RWPE2 (cell line): ENCODE measurements at regions not wholly inside any gene's neighbourhood (a gene's known extent, or its start where the extent isn't known, plus 50 kb on each side); places are given as distances from the start of the nearest gene placed in this dataset.

ENCODE experiments used
- ATAC-seq: fragments of 200-7000 bp; cut with Tn5 transposase; 3 replicates; pipeline ENCODE4 v1.9.1; 2021; ENCODE audit warnings: low read depth
- DNase-seq: peaks from one replicate; pipeline ENCODE4 v3.0.0-alpha.2; 2020; ENCODE audit warnings: low spot score
- H3K27ac ChIP-seq: fragments of 450-650 bp; 2 replicates; pipeline ENCODE4 v1.5.1; 2017; ENCODE audit warnings: mild to moderate bottlenecking; ENCODE audit not compliant: poor library complexity, severe bottlenecking
- H3K27me3 ChIP-seq: fragments of 250-450 bp; sonication (Bioruptor Pico); 2 replicates; pipeline ENCODE4 v1.5.1; 2021; ENCODE audit warnings: mild to moderate bottlenecking, moderate library complexity; ENCODE audit not compliant: insufficient read depth, poor library complexity, severe bottlenecking
- H3K36me3 ChIP-seq: fragments of 250-450 bp; sonication (Bioruptor Pico); 2 replicates; pipeline ENCODE4 v1.5.1; 2020; ENCODE audit warnings: low read depth, mild to moderate bottlenecking, moderate library complexity
- H3K4me1 ChIP-seq: fragments of 250-450 bp; sonication (Bioruptor Pico); 2 replicates; pipeline ENCODE4 v1.5.1; 2021; ENCODE audit warnings: mild to moderate bottlenecking, moderate library complexity; ENCODE audit not compliant: insufficient read depth, poor library complexity, severe bottlenecking
- H3K4me3 ChIP-seq: fragments of 250-450 bp; sonication (Bioruptor Pico); 2 replicates; pipeline ENCODE4 v1.5.1; 2021; ENCODE audit warnings: mild to moderate bottlenecking, moderate library complexity; ENCODE audit not compliant: severe bottlenecking
- H3K9me3 ChIP-seq: fragments of 250-450 bp; sonication (Bioruptor Pico); 2 replicates; pipeline ENCODE4 v1.5.1; 2021; ENCODE audit warnings: mild to moderate bottlenecking, moderate library complexity; ENCODE audit not compliant: severe bottlenecking
- TF ChIP-seq, protein P1 (sequence below): fragments of 450-650 bp; IDR thresholded peaks from one replicate; pipeline ENCODE4 v1.5.1; 2017; ENCODE audit warnings: mild to moderate bottlenecking, moderate library complexity; ENCODE audit not compliant: poor library complexity, severe bottlenecking

DNA sequence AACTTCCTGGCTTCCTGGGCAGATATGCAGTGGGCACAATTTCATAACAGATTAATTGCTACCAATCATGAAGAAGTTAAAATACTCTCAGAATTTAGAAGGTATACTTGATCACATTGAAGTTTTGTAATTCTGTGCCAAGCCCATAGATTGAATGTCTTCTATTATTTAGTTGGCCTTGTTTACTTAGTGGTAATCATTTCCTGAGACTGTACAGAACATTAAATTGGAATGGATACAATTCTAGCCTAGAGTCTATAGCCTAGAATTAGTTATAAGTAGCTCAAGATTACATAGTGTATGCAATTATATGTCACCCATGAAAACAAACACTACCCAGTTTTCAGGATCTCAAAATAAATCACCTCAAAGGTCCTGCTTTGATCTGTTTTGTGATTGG, 615.8 kb downstream of the XIRP2 start:
- Histone ChIP-seq H3K4me3 (no peak overlapping the region), H3K4me1 (peaks cover 3% of the 10 kb centered on the region), H3K9me3 (no peaks in the 10 kb centered on the region), H3K36me3 (no peaks in the 10 kb centered on the region), H3K27ac (no peak overlapping the region), H3K27me3 (peaks cover 3% of the 10 kb centered on the region)
- TF ChIP-seq, protein P1, sequence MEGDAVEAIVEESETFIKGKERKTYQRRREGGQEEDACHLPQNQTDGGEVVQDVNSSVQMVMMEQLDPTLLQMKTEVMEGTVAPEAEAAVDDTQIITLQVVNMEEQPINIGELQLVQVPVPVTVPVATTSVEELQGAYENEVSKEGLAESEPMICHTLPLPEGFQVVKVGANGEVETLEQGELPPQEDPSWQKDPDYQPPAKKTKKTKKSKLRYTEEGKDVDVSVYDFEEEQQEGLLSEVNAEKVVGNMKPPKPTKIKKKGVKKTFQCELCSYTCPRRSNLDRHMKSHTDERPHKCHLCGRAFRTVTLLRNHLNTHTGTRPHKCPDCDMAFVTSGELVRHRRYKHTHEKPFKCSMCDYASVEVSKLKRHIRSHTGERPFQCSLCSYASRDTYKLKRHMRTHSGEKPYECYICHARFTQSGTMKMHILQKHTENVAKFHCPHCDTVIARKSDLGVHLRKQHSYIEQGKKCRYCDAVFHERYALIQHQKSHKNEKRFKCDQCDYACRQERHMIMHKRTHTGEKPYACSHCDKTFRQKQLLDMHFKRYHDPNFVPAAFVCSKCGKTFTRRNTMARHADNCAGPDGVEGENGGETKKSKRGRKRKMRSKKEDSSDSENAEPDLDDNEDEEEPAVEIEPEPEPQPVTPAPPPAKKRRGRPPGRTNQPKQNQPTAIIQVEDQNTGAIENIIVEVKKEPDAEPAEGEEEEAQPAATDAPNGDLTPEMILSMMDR: no peak
- ATAC-seq: 0 out of 3 replicates have a peak, but pooled peaks have one; percentile 33
- no peak for DNase-seq

DNA sequence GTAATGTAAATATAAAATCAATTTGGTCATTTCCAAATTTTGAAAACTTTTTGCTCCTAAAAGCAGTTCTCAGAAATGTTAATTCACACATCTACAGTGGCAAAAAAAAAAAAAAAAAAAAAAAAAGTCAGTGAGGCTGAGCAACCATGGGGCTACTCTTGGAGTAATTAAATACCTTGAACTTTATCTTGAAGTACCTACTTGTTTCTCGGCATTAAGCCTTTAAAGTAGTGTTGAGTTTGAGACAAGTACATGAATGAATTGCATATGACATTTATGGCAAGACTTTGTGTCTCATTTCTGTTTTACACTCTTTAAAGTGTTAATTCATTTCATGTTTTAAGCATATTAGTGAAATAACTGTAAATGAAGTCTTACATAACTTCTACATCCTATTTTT, 613.3 kb downstream of the XIRP2 start:
- no peaks in the 10 kb centered on the region for H3K36me3 ChIP-seq
- TF ChIP-seq, protein P1: no peak
- ATAC-seq (no peak), DNase-seq (no peak)
- H3K4me1 ChIP-seq: no peaks in the 10 kb centered on the region
- peaks cover 3% of the 10 kb centered on the region for H3K27me3 ChIP-seq
- H3K4me3 ChIP-seq: no peak overlapping the region
- no peak overlapping the region for H3K27ac ChIP-seq
- no peaks in the 10 kb centered on the region for H3K9me3 ChIP-seq

DNA sequence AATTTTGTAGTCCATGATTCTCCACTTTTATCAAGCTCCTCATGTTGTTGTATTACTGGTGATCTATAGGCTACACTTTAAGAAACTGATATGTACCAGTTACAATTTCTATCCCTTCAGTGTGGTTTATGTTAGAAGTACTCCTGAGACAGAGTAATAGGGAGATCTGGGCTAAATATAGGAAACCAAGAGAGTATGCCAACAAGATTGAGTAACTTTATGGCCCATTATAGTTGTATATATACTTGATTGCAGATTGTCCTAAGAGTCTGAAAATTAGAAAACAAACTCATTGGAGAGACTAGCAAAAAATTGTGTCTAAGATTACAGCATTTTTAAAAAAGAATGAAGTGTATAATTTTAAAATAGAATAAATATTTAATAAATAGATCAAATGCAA, 605.6 kb downstream of the XIRP2 start:
- H3K4me3 ChIP-seq: no peak overlapping the region
- H3K27me3 ChIP-seq: no peaks in the 10 kb centered on the region
- H3K9me3 ChIP-seq: no peaks in the 10 kb centered on the region
- no peak for ATAC-seq
- no peak overlapping the region for H3K27ac ChIP-seq
- H3K4me1 ChIP-seq: no peaks in the 10 kb centered on the region
- TF ChIP-seq, protein P1: no peak
- no peaks in the 10 kb centered on the region for H3K36me3 ChIP-seq
- no peak for DNase-seq

DNA sequence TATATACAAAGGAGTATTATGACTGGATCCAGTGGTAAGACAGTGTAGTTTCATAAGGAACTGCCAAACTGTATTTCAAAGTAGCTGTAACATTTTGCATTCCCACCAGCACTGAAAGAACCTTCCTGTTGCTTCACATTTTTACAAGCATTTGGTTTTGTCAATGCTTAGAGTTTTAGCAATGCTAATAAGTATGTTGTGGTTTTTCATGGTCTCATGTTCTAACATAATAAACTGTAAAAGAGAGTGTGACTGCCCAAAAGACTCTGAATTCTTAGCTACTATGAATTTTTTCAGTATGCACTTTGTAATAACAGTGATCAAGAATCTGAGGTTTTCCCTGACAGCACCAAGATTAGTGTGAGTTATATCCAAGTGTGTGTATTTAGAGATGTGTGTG, 604.2 kb downstream of the XIRP2 start:
- no peaks in the 10 kb centered on the region for H3K4me1 ChIP-seq
- DNase-seq: no peak
- H3K27ac ChIP-seq: no peak overlapping the region
- no peaks in the 10 kb centered on the region for H3K9me3 ChIP-seq
- no peak overlapping the region for H3K4me3 ChIP-seq
- no peak for ATAC-seq
- no peaks in the 10 kb centered on the region for H3K36me3 ChIP-seq
- TF ChIP-seq, protein P1: no peak
- H3K27me3 ChIP-seq: no peaks in the 10 kb centered on the region

DNA sequence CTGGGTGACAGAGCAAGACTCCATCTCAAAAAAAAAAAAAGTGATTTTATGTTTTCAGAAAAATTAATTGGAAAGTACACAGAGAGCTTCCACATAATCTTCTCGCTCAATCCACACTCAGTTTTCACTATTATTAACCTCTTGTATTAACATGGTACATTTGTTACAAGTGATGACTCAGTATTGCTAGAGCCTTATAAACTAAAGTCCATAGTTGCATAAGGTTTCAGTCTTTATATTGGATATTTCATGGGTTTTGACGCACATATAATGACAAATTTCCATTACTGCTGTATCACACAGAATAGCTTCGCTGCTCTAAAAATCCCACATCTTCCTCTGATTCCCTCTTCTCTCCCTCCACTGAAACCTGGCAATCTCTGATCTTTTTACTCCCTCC, 603.5 kb downstream of the XIRP2 start:
- ATAC-seq: no peak
- TF ChIP-seq, protein P1: no peak
- H3K4me3 ChIP-seq: no peak overlapping the region

More for the DNA sequence above, 603.5 kb downstream of the XIRP2 start:
- no peaks in the 10 kb centered on the region for H3K4me1 ChIP-seq
- no peaks in the 10 kb centered on the region for H3K36me3 ChIP-seq
- H3K9me3 ChIP-seq: no peaks in the 10 kb centered on the region
- H3K27me3 ChIP-seq: no peaks in the 10 kb centered on the region
- H3K27ac ChIP-seq: no peak overlapping the region
- no peak for DNase-seq
